ENCODE measurements at regions not wholly inside any gene's neighbourhood (a gene's known extent, or its start where the extent isn't known, plus 50 kb on each side); places are given as distances from the start of the nearest gene placed in this dataset.
"Not testable (repeated sequence)": the region's sequence is repeated elsewhere in the genome, so short reads cannot be mapped to it uniquely, and the experiment has no call there.

- not testable (repeated sequence) for TF ChIP-seq POLR2A (IDR thresholded peaks at IDR 0.05)
- TF ChIP-seq, protein P1, sequence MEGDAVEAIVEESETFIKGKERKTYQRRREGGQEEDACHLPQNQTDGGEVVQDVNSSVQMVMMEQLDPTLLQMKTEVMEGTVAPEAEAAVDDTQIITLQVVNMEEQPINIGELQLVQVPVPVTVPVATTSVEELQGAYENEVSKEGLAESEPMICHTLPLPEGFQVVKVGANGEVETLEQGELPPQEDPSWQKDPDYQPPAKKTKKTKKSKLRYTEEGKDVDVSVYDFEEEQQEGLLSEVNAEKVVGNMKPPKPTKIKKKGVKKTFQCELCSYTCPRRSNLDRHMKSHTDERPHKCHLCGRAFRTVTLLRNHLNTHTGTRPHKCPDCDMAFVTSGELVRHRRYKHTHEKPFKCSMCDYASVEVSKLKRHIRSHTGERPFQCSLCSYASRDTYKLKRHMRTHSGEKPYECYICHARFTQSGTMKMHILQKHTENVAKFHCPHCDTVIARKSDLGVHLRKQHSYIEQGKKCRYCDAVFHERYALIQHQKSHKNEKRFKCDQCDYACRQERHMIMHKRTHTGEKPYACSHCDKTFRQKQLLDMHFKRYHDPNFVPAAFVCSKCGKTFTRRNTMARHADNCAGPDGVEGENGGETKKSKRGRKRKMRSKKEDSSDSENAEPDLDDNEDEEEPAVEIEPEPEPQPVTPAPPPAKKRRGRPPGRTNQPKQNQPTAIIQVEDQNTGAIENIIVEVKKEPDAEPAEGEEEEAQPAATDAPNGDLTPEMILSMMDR (IDR thresholded peaks at IDR 0.05), result not testable (repeated sequence)
These were observed 74.8 kb upstream of the ZNF195 start for GRCh38 chr11:3453596-3454256.

Data from body of pancreas (tissue), 4 donors.